CD14-positive monocyte (primary cell): ENCODE measurements at regions not wholly inside any gene's neighbourhood (a gene's known extent, or its start where the extent isn't known, plus 50 kb on each side); places are given as distances from the start of the nearest gene placed in this dataset.

Source experiments
- DNase-seq, 3 donors: peaks; one replicate each; pipeline ENCODE4 v3.0.0-alpha.2; 2011 to 2022
- H2AFZ ChIP-seq: 2 replicates; pipeline ENCODE4 v1.6.0; 2012; ENCODE audit warnings: mild to moderate bottlenecking, low read depth, low read length, inconsistent platforms; ENCODE audit not compliant: insufficient read depth, poor library complexity, severe bottlenecking
- H3K27ac ChIP-seq, 2 donors: 1 replicate in 1 of 2; 2 replicates in 1 of 2; pipeline ENCODE4 v1.5.1; 2012 to 2013; ENCODE audit warnings: low read length in 2 of 2, control low read depth in 1 of 2, inconsistent platforms in 1 of 2, low read depth in 1 of 2, mild to moderate bottlenecking in 1 of 2
- H3K27me3 ChIP-seq, 2 donors: one replicate each; pipeline versions ENCODE4 v1.6.0 to v1.6.1; 2011 to 2013; ENCODE audit warnings: low read length in 2 of 2; ENCODE audit not compliant: control insufficient read depth in 2 of 2, insufficient read depth in 2 of 2
- H3K36me3 ChIP-seq, 2 donors: replicated peaks in 1 of 2; 1 replicate in 1 of 2; 2 replicates in 1 of 2; pipeline versions ENCODE4 v1.5.1 to v1.6.1; 2012 to 2013; ENCODE audit warnings: low read length in 2 of 2, control low read depth in 1 of 2, inconsistent platforms in 1 of 2, mild to moderate bottlenecking in 1 of 2; ENCODE audit not compliant: insufficient read depth in 2 of 2, control insufficient read depth in 1 of 2
- H3K4me1 ChIP-seq, 2 donors: 1 replicate in 1 of 2; 2 replicates in 1 of 2; pipeline versions ENCODE4 v1.5.1 to v1.6.1; 2012 to 2013; ENCODE audit warnings: low read length in 2 of 2, control low read depth in 1 of 2, inconsistent platforms in 1 of 2, mild to moderate bottlenecking in 1 of 2, moderate library complexity in 1 of 2; ENCODE audit not compliant: insufficient read depth in 2 of 2, control insufficient read depth in 1 of 2
- H3K4me2 ChIP-seq: replicated peaks from 2 replicates; pipeline ENCODE3; 2012; ENCODE audit warnings: low read length, moderate library complexity, mild to moderate bottlenecking; ENCODE audit not compliant: poor library complexity, severe bottlenecking; ENCODE audit errors: extremely low read depth
- H3K4me3 ChIP-seq, 3 experiments: fragments of 200-600 bp in 1 of 3; sonication (generic) in 1 of 3; replicated peaks in 1 of 3; 1 replicate in 2 of 3; 2 replicates in 1 of 3; pipeline ENCODE4 v1.5.1; 2011 to 2013; ENCODE audit warnings: low read length in 3 of 3, mild to moderate bottlenecking in 3 of 3, control low read depth in 2 of 3, low read depth in 2 of 3, inconsistent platforms in 1 of 3, moderate library complexity in 1 of 3
- H3K79me2 ChIP-seq: 2 replicates; pipeline ENCODE4 v1.6.0; 2012; ENCODE audit warnings: mild to moderate bottlenecking, control low read depth, inconsistent platforms, low read length, moderate library complexity; ENCODE audit not compliant: insufficient read depth
- H3K9ac ChIP-seq: 2 replicates; pipeline ENCODE4 v1.6.0; 2017; ENCODE audit warnings: low read length, mild to moderate bottlenecking; ENCODE audit not compliant: insufficient read depth, poor library complexity, severe bottlenecking
- H3K9me3 ChIP-seq, 2 donors: replicated peaks in 1 of 2; 1 replicate in 1 of 2; 2 replicates in 1 of 2; pipeline versions ENCODE4 v1.5.1 to v1.6.1; 2012 to 2013; ENCODE audit warnings: low read length in 2 of 2, control low read depth in 1 of 2; ENCODE audit not compliant: control insufficient read depth in 1 of 2, insufficient read depth in 1 of 2
- H4K20me1 ChIP-seq: 2 replicates; pipeline ENCODE4 v1.6.0; 2012; ENCODE audit warnings: mild to moderate bottlenecking, low read length, control low read depth, moderate library complexity; ENCODE audit not compliant: insufficient read depth
- H3K27ac Mint-ChIP-seq, 7 donors: one replicate each; pipeline ENCODE4 v1.8.0; 2020; ENCODE audit warnings: mild to moderate bottlenecking in 7 of 7, mixed read lengths in 7 of 7, moderate library complexity in 6 of 7, inconsistent platforms in 2 of 7
- H3K27me3 Mint-ChIP-seq, 3 donors: one replicate each; pipeline ENCODE4 v1.8.0; 2021 to 2022; ENCODE audit warnings: low read depth in 3 of 3, mild to moderate bottlenecking in 3 of 3, mixed read lengths in 3 of 3, moderate library complexity in 3 of 3, inconsistent platforms in 1 of 3
- H3K36me3 Mint-ChIP-seq, 2 donors: one replicate each; pipeline ENCODE4 v1.8.0; 2020; ENCODE audit warnings: mixed read lengths in 2 of 2, inconsistent platforms in 1 of 2, mild to moderate bottlenecking in 1 of 2
- H3K4me1 Mint-ChIP-seq: one replicate; pipeline ENCODE4 v1.8.0; 2020; ENCODE audit warnings: mild to moderate bottlenecking, mixed read lengths
- H3K4me3 Mint-ChIP-seq, 2 donors: one replicate each; pipeline ENCODE4 v1.8.0; 2020; ENCODE audit warnings: mild to moderate bottlenecking in 2 of 2, mixed read lengths in 2 of 2, moderate library complexity in 1 of 2
- H3K9me3 Mint-ChIP-seq, 7 donors: one replicate each; pipeline ENCODE4 v1.8.0; 2020 to 2022; ENCODE audit warnings: mixed read lengths in 7 of 7, mild to moderate bottlenecking in 6 of 7, moderate library complexity in 6 of 7, inconsistent platforms in 2 of 7
- CTCF ChIP-seq: fragments of 200-600 bp; IDR thresholded peaks from one replicate; pipeline ENCODE4 v1.8.0; 2022; ENCODE audit warnings: antibody characterized with exemption, mild to moderate bottlenecking
- WGBS: methylation state at CpG from one replicate; pipeline ENCODE4 v1.1.5; 2013; ENCODE audit warnings: missing lambda C conversion rate; ENCODE audit not compliant: insufficient coverage; 5-methylcytosine and 5-hydroxymethylcytosine counted together
- intact Hi-C, 2 donors: fragments of 100-400 bp; cut with micrococcal nuclease; formaldehyde crosslinking; loops; one replicate each; pipeline versions ENCODE4 v1.15.0 to v1.15.1; 2023

GRCh38 chr2:180231015-180231414 lies 223.9 kb upstream of the CWC22 start:
- Histone ChIP-seq H3K4me1 (no peaks in the 10 kb centered on the region), H3K27ac (no peak overlapping the region), H3K4me2 (no peak overlapping the region), H3K27me3 (no peaks in the 10 kb centered on the region), H3K9me3 (peaks cover 7 to 9% of the 10 kb centered on the region in 2 donors), H4K20me1 (no peaks in the 10 kb centered on the region), H3K9ac (no peak overlapping the region), H3K79me2 (no peaks in the 10 kb centered on the region), H3K36me3 (no peaks in the 10 kb centered on the region), H2AFZ (no peak overlapping the region), H3K4me3 (no peak overlapping the region)
- intact Hi-C loops, result no loop called here
- WGBS, result 100% methylated on average over 1 of the region's 1 CpG
- H3K4me1 Mint-ChIP-seq, result no peaks in the 10 kb centered on the region
- H3K4me3 Mint-ChIP-seq, result no peak overlapping the region
- H3K27me3 Mint-ChIP-seq, result no peaks in the 10 kb centered on the region
- H3K36me3 Mint-ChIP-seq, result no peaks in the 10 kb centered on the region
- TF ChIP-seq CTCF, result no peak
- H3K9me3 Mint-ChIP-seq, result peaks cover 0 to 14% (median 6%) of the 10 kb centered on the region in 7 donors
- H3K27ac Mint-ChIP-seq, result no peak overlapping the region
- DNase-seq, result no peak

GRCh38 chr2:180227461-180227860 lies 220.4 kb upstream of the CWC22 start:
- no CpG with 5 or more reads among the region's 2 CpGs for WGBS
- no peak for DNase-seq
- peaks cover 5 to 24% (median 10%) of the 10 kb centered on the region in 7 donors for H3K9me3 Mint-ChIP-seq

More at GRCh38 chr2:180227461-180227860, 220.4 kb upstream of the CWC22 start:
- H3K4me3 Mint-ChIP-seq, result no peak overlapping the region
- Histone ChIP-seq H3K27ac (no peak overlapping the region), H3K4me1 (no peaks in the 10 kb centered on the region), H3K36me3 (no peaks in the 10 kb centered on the region), H3K9me3 (peaks cover 14 to 20% of the 10 kb centered on the region in 2 donors), H3K4me3 (no peak overlapping the region), H4K20me1 (no peaks in the 10 kb centered on the region), H3K9ac (no peak overlapping the region), H2AFZ (no peak overlapping the region), H3K4me2 (no peak overlapping the region), H3K79me2 (no peaks in the 10 kb centered on the region), H3K27me3 (no peaks in the 10 kb centered on the region)
- intact Hi-C loops, result no loop called here
- no peaks in the 10 kb centered on the region for H3K36me3 Mint-ChIP-seq
- H3K27me3 Mint-ChIP-seq, result peaks cover 0 to 1% (median 0%) of the 10 kb centered on the region in 3 donors
- no peak overlapping the region for H3K27ac Mint-ChIP-seq
- H3K4me1 Mint-ChIP-seq, result no peaks in the 10 kb centered on the region
- no peak for TF ChIP-seq CTCF
